ENCODE measurements at regions not wholly inside any gene's neighbourhood (a gene's known extent, or its start where the extent isn't known, plus 50 kb on each side); places are given as distances from the start of the nearest gene placed in this dataset.

DNA sequence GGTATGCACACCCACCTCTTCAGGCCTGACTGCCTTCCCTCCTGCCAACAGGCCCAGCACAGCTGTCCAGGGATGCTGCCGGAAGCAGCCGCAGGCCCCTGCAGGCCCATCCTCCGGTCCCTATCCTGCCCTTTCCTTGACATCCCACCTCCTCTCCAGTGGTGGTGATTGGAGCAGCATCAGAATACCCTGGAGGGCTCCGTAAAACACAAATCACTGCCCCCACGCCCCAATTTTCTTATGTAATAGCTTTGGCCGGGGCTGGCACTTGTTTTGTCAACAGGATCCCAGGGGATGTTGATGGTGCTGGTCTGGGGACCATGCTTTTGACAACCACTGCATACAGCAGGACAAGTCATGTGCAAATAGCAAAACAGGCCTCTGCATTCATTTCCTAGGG lies 274.5 kb downstream of the GADD45G start:
- DNase-seq (ENCODE audit: low read depth, low spot score), result no peak

DNA sequence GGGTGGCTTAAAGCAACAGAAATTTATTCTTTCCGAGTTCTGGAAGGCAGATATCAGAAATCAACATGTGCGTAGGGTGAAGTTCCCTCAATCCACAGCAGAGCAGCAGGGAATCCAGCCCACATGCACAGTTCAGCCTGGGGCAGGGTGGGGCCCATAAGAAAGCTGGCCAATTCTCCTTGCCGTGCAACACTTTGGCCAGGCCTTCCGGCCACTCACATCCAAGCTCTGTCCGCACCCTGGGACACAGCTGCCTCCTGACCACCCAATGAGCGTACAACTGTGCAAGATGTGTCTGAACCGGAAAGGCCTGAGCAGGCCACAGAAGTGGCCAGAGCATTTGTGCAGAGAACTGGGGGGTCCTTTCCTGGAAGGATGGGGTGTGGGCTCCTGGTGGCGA lies 274.9 kb downstream of the GADD45G start:
- no peak for DNase-seq (ENCODE audit: low read depth, low spot score)

DNA sequence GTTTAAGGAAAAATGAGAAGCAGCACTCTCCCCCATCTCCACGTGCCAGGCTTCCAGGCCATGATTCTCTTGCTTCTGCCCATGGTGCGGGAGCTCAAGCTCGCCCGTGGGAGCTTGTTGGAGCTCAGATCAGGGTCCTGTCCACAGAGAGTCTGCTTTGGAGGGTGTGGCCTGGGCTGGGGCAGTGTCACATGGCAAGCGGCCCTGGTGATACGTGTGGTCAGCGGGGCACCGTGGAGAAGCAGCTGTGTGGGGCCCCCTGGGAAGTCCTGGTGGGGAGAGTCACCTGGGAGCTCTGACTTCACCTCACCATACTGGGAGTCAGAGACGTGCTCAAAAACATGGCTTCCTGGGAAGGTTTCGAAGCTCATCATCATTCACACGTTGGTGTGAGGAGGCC lies 275.3 kb downstream of the GADD45G start:
- DNase-seq (ENCODE audit: low read depth, low spot score), result no peak

DNA sequence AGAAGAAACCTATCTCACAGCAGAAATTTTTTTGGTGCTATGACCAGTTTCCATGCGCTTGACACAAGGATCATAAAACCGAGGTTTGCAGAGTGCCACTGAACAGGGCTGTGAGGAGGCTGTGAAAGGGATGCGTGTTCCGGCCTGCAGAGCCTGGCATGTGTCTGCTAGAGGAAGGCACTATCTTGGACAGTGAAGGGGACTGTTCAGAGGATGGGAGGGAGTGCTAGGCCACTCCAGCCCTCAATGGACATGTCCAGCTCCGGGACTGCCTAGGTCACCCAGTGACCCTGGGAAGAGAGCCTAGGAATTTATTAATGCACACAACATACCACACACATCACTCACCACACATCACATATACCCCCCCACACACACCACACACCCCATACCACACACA lies 275.9 kb downstream of the GADD45G start:
- DNase-seq (ENCODE audit: low read depth, low spot score), result no peak

DNA sequence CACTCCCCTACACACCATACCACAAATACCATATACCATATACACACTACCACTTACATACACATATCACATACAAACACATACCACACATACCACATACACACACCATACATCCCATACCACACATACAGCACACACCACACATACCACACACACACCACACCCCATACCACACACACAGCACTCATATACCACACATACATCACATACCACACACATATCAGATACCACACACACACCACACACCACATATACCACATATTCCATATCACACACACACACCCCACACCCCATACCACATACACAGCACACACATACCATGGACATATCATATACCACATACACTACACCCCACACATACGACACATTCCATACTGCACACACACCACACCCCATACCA lies 276.6 kb downstream of the GADD45G start:
- DNase-seq (ENCODE audit: low read depth, low spot score), result no peak

DNA sequence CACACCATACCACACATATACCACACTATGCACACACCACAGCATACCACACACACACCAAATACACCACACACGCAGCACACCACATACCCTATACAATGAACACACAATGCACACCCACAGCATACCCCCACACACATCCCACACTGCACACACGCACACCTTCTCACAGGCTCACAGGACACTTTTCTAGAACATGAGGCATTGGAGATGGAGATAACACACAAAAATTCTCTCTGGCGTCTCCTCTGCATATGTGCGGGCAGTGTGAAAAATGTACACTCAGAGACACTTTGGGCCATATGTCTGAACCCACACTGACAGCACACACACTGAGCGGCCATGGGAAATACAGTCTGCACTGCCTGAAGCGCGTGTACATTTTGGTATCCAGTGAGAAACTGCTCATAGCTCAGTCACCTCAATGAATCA lies 278.1 kb downstream of the GADD45G start:
- DNase-seq (ENCODE audit: low read depth, low spot score), result no peak

DNA sequence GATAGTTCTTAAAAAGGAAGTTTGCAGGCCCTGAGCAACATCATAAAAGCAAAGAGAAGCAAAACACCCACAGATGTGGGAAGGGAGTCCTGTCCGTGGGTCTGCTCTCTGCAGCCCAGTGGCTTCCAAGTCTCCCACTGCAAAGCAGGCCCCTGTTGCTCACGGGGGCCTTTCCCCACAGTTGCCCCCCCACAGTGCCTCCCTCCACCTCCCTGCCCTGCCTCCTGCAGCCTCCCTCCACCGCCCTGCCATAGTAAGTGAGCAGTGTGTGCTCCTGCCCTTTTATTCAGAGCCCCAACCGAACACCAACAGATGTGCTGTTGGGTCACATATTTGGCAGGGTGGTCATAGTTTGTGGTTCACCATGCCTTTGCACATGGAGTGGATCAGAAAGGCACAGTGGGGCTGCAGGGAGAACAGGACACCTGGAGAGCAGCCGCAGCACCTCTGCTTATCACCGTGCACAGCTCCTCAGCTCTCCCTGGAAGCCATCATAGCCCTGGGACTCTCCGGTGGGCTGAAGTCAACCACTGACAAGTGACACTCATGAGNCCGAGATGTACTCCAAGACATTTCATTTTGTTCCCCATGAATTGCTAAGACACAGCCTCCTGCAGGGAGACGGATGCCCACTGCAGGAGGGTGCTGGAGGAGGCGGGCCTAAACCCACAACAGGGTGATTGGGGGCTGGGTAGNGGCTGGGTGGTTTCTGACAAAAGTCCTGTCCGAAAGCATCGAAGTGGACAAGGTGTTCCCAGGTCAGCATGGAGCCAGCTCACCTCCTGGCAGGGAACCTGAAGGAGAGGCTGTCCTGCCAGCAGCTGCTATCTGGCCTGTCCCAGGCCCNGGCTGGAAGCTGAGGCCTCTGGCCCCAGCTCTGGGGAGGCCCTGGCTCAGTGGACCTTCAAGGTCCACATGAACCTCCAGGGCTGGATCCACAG lies 278.9 kb downstream of the GADD45G start:
- no peak for DNase-seq (ENCODE audit: low read depth, low spot score)

DNA sequence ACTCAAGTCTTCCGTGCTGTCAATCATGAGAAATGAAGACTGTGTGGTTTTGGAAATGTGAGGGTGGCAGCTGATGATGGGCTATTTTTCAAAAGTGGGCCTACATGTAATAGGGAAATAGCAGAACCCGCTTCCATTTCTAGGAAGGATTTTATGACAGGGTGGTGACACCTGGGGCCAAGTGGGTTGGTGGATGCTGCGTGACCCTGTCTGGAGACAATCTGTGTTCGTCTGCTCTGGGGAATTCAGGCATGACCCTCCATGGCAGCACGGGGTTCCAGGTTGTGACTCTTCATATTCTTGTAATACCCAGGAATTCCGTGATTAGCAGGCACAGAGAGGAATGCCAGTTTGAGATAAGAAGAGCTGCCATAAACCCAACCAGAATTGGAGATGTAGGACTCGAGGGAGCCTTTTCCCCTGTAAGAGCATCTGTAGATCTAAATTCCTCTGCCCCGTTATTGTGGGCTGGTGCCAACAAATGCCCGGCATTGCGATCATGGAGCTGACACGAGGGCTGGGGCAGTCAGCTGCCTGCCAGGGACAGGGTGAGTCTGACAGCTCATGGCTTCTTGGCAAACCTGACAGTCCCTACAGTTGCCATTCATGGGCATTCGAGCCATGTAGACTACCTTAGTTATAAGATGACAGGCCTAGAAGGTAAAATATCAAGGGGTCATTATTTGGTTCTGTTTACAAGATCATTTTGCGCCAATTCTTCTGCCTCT lies 279.7 kb downstream of the GADD45G start:
- DNase-seq (ENCODE audit: low read depth, low spot score), result no peak

DNA sequence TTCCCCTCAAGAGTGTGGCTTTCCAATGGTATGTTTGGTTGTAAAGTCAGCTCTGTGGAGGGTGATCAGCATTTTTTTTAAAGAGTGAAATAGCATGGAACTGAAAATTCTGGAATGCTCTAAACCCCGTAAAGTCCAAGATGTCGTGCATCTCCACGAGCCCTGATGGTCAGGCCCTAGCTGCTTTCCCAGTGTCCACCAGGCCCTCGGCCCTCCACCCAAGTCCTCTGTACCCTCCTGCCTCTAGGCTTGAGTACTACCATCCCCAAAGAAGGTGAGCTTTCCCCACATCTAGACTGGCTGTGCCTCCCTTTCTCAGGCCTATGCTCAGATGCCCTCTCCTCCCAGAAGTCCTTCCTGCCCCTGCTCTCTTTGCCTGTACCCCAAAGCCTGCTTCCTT lies 280.3 kb downstream of the GADD45G start:
- no peak for DNase-seq (ENCODE audit: low read depth, low spot score)

DNA sequence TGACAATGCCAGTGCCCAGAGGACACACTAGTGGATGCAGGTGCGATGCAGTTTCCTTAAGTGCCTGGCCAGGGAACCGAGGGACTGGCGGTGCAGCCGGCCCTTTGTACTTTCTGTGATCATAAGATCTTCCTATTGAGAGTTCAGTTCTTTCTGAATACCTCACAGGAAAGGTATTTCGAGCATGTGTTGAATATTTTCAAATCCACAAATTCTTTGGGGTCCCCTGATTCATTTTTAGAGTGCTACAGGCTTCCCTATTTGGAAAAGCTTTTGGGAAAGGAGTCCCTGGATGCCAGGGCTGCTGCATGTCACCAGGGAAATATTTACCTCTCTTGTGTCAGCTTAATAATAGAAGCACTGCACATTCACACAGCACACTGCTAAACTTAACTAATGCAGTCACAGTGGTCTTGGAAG lies 281.5 kb downstream of the GADD45G start:
- DNase-seq (ENCODE audit: low read depth, low spot score), result no peak

DNA sequence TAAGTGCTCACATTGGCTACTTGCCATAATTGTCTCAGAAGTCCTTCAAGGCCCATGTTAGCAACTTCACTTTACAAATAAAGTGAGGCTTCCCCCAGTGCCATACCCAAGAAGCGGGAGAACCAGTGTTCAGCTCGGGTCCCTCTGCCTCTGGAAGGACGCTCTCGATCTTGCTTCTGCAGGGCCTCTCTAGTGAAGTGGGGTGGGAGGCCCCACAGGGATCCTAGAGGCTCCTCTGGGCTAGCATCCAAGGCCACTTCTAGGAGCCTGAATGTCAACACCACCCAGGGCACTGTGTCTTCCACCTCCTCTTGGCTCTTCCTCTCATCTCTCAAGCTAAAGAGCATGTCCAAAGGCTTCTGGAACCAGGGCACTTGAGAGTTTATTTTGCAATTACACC lies 282.5 kb downstream of the GADD45G start:
- DNase-seq (ENCODE audit: low read depth, low spot score), result no peak

DNA sequence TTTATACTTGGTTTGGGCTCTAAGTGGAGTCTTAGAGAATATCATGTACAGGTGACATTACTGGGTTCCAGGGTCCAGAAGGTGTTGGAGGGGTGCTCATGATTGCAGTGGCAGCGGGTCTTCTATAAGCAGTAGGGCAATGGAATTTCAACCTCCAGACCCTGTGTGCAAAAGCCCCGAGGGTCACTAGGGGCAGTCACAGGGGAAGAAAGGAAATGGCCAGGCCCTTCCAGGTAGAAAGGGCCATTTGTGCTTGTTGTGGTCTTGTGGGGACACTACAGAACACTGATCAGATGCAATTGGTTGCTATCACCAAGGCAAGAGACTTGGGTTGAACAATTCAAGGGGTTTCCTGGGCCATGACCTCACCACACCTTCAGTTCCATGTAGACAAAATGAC lies 283.4 kb downstream of the GADD45G start:
- no peak for DNase-seq (ENCODE audit: low read depth, low spot score)

DNA sequence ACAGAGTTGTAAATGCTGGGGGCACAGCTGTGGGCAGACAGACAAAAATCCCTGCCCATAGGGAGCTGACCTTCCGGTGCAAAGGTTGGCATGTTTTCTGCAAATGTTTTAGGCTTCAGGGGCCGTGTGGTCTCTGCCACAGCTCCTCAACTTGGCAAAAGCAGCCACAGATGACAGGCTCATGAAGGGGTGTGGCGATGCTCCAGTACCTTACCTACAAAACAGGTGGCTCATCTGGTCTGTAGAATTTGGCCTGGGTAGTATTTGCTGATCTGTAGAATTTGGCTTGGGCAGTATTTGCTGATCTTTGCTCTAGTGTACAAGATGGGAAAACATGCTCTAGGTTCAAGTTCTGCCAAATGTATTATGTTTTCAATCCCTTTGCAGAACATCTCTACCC lies 283.9 kb downstream of the GADD45G start:
- DNase-seq (ENCODE audit: low read depth, low spot score), result no peak

DNA sequence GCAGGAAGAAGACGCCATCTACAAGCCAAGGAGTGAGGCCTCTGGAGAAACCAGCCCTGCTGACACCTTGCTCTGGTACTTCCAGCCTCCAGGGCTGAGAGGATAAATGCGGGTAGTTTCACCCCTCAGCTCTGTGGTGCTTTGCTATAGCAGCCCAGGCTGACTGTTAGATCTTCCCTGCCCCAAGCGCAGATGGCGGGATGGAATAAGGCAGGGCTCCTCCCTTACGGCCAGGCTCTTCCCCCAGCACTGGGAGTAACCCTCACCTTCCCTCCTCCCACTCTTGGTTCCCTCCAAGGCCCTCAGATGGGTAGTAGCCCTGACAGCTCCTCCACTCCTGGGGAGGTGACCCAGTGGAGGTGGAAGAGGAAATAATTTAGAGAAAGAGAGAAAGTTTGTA lies 285.1 kb downstream of the GADD45G start:
- no peak for DNase-seq (ENCODE audit: low read depth, low spot score)

DNA sequence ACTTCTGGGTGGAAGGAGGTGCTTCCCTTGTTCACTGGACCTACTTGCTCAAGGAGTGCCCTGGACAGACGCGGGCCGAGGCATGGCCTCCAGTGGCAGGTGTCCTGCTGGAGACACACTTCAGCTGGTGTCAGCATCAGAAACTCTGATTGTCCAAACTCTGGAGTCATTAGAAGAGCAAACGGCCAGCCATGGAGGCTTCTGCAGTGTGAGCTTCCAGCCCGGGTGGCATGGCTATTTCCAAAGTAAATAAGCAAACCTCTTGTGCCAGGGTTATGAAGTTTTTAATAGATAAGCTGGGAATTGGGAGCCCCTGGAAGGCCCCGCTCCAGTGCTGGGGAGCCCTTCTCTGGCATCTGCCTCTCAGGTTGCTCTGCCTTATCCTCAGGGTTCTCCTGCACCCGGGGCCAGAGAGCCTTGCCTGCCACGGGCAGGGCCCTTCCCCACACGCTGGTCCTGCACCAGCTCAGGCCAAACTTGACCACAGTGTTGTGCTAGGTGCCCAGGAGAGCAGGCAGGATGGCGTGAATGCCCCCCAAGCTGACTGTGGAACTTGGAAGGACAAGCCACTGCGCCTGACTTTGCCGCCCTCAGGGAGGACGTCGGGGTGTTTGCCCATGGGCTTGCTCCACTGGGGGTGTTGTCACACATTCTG lies 285.6 kb downstream of the GADD45G start:
- no peak for DNase-seq (ENCODE audit: low read depth, low spot score)

DNA sequence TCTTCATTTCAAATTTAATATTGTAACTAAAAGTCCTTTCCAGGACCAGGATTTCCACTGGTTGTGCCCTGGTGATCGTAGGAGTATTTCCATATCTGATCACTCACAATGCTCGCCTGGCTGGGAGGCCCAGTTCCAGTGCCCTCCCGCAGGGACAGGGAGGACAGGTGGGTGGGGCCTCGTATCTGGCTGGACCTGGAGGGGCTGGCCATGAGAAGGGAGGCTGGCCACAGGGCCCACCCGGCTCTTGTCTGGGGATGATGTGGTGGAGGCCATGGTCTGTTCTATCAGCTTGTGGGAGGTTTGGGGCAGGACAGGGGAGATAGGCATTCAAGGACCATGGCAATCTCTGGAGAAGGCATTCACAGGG lies 286.4 kb downstream of the GADD45G start:
- DNase-seq (ENCODE audit: low read depth, low spot score), result no peak

DNA sequence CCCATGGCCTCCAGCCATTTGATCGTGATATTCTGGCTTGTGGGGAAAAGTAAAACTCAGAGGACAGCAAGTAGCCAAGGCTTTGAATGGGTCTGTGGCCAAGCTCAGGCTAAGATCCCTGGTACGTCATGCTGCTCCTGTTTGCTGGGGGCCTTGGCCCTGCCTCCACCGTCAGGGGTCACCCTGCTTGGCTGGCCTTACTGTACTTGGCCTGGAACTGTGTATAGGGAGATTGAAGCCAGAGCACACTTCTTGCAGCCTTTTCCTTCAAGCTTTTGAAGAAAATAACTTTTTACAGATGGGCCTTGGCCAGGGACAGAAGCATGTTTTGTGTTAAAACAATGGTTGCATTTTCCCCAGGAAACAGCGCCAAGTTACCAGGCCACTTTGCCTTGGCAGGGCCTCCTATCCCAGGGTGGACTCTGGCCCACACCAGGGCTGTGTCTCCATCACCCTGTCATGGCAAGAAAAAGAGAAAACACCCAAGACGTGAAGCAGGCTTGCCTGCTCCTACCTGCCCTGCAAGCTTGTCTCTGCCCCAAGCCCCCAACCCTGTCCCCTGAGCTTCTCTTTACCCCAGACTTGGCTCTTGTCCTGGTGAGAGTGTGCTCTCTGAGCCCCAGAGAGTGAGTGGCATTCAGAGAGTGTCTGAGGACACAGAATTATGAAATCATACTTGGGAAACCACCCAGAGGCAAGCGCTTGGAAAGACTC lies 286.9 kb downstream of the GADD45G start:
- DNase-seq (ENCODE audit: low read depth, low spot score), result no peak

DNA sequence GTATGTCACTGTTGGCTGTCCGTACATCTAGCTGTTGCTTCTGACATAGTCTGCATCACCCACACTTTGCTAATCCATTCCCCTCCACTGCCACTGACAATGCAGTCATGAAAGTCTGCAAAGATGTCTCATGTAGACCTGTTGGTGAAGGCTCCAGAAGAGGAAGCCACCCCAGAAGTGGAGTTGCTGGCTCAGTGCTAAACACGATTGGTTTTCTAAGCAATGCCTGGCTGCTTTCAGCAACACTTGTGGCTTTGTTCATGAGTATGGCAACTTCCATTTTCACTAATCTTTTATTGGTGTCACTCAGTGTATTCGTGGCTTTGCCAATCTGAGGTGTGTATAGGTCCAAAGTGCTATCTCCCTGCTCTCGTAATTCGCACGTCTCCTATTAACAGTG lies 288.1 kb downstream of the GADD45G start:
- DNase-seq (ENCODE audit: low read depth, low spot score), result no peak

DNA sequence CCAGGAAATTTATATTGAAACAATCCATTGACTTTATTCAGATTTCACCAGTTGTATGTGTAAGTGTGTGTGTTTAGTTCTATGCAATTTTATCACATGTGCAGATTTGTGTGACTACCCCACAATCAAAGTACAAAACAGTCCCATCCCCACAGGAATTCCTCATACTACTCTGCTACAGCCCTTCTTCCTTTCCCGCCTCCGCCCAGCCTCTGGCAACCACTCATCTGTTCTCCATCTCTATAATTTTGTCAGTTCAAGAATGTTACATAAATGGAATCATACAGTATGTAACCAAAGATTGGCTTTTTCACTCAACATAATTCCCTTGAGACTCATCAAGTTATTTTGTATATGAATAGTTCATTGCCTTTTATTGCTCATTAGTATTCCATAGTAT lies 289.1 kb downstream of the GADD45G start:
- no peak for DNase-seq (ENCODE audit: low read depth, low spot score)

DNA sequence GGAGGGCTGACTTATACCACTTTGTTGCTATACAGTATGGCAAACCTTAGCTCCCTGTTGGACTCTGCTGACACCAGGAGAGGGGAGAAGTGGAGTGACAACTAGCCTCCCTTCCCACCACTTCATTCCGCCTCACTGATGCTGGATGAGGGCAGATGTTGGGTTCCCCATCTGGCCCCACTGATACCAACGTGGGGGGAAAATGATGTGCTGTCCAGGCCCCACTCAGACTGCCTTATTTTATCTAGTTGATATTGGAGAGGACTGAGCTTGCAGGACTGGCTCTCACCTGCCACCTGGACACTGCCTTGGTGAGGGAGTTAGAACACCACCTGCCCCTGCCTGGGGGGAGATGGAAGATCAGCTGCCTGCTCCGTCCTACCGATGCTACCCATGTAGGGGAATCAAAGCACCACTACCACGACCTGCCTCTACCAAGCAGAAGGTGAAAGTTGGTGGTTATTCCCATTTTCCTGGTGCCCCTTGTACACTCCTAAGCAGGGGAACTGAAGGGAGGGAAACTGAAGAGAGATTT lies 292.1 kb downstream of the GADD45G start:
- DNase-seq (ENCODE audit: low read depth, low spot score), result no peak

DNA sequence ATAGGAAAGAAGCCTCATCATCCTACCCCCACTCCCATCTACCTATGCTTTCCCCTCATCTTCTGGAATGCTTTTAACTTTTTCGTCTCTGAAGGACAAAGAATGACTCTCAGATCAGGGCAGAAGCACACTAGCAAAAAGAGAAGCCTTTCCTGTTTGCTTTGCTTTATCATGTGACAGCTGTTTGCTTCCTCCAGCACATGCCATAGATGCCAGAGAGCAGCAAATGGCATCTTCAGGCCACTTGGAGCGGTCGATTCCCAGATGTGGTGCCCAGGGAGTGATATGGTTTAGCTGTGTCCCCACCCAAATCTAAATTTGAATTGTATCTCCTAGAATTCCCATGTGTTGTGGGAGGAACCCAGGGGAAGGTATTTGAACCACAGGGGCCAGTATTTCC lies 294.8 kb downstream of the GADD45G start:
- DNase-seq (ENCODE audit: low read depth, low spot score), result no peak

DNA sequence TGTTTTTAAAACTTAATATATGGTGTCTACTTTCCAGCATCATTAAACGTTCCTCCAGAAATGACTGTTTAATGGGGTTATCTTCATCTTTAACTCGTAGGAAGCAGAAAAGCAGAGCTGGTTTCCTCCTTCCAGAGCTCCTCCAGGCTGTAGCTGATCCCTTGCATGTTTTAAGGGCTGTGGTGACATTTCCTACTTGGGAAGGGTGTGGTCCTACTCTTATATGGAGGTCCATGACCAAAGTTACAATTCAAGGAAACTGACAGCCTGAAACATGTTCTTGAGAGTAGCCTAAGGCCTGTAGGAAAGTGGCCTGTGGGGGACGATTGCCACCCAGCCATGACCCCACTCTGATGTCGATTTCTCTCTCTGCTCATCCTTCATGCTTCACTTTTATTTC lies 297.1 kb downstream of the GADD45G start:
- no peak for DNase-seq (ENCODE audit: low read depth, low spot score)
